ENCODE measurements at regions not wholly inside any gene's neighbourhood (a gene's known extent, or its start where the extent isn't known, plus 50 kb on each side); places are given as distances from the start of the nearest gene placed in this dataset.

DNA sequence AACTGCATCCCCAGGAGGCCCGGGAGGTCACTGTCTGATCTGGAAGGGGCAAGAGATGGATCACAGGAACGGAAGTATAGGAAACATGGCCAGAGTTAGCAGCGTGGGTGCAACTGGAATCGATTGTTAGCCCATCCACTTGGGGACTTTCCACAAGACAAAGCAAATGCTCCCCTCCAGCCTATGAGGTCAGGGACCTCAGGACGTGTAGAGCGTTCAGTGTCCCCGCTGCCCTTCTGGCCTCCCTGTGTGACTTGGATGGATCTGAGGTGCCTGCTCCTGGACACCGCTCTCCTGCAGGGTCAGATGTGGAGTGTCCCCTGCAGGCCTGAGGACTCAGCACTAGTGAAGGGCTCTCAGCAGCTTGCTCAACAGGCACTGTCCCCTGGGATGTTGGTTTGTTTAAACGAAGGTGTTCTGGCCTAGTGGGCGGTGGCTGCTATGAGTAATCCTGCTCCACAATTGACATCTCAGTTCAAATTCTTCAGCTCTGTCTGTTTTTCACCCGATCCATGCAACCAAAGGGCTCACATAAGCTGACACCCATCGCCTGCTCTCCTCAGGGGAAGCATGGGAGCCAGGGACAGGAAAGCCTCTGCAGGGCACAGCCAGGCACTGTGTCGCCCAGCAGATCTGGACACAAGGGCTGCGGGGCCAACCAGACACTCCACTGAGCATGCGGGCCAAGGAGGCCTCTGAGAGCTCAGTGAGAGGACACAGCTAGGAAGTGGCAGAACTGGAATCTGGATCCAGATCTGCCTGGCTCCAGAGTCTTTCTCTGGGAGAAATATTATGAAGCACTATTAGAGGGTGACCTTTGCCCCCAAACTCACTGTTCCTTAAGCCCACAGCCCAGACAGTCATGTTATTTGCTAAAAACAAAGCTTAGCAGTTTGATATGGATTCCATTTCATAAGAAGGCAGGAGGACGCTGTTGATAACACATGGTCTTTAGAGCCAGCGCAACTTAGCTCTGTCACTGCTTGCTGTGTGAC is 78.5 kb downstream of the RHOB start (continued):
- TF ChIP-seq KAT7 (CRISPR knock-in tag; IDR thresholded peaks at IDR 0.05; ENCODE audit: borderline replicate concordance) (0 out of 2 replicates have a peak, but pooled peaks have one; percentile 55), NR2C1 (IDR thresholded peaks at IDR 0.05) (0 out of 2 replicates have a peak, but pooled peaks have one; percentile 38), NR2C1 (tag; IDR thresholded peaks at IDR 0.05) (peak; percentile 46; the same call in 1 of the 2 replicates), HDAC8 (tag; IDR thresholded peaks at IDR 0.05) (no peak), HMGN3 (IDR thresholded peaks at IDR 0.05; ENCODE audit: borderline replicate concordance, extremely low read depth, insufficient read length, low read depth, low read length) (no peak), JUNB (CRISPR knock-in tag; conservative IDR thresholded peaks at IDR 0.05) (no peak), ZC3H11A (IDR thresholded peaks at IDR 0.05; ENCODE audit: low read depth, low read length) (no peak), SLC30A9 (CRISPR knock-in tag; IDR thresholded peaks at IDR 0.05) (no peak), NR4A1 (CRISPR knock-in tag; IDR thresholded peaks at IDR 0.05) (no peak), NR4A1 (tag; IDR thresholded peaks at IDR 0.05) (0 out of 2 replicates have a peak, but pooled peaks have one; percentile 44), TCF7 (IDR thresholded peaks at IDR 0.05; ENCODE audit: borderline replicate concordance) (no peak), KLF1 (tag; IDR thresholded peaks at IDR 0.05) (no peak), ZNF507 (tag; conservative IDR thresholded peaks at IDR 0.05) (no peak), ELF1 (tag; IDR thresholded peaks at IDR 0.05) (0 out of 2 replicates have a peak, but pooled peaks have one; percentile 4)
- TF ChIP-seq, protein P1, sequence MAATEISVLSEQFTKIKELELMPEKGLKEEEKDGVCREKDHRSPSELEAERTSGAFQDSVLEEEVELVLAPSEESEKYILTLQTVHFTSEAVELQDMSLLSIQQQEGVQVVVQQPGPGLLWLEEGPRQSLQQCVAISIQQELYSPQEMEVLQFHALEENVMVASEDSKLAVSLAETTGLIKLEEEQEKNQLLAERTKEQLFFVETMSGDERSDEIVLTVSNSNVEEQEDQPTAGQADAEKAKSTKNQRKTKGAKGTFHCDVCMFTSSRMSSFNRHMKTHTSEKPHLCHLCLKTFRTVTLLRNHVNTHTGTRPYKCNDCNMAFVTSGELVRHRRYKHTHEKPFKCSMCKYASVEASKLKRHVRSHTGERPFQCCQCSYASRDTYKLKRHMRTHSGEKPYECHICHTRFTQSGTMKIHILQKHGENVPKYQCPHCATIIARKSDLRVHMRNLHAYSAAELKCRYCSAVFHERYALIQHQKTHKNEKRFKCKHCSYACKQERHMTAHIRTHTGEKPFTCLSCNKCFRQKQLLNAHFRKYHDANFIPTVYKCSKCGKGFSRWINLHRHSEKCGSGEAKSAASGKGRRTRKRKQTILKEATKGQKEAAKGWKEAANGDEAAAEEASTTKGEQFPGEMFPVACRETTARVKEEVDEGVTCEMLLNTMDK (IDR thresholded peaks at IDR 0.05; ENCODE audit: borderline replicate concordance, insufficient read depth, low read depth, low read length, poor library complexity, severe bottlenecking) = no peak
- TF ChIP-seq, protein P2, sequence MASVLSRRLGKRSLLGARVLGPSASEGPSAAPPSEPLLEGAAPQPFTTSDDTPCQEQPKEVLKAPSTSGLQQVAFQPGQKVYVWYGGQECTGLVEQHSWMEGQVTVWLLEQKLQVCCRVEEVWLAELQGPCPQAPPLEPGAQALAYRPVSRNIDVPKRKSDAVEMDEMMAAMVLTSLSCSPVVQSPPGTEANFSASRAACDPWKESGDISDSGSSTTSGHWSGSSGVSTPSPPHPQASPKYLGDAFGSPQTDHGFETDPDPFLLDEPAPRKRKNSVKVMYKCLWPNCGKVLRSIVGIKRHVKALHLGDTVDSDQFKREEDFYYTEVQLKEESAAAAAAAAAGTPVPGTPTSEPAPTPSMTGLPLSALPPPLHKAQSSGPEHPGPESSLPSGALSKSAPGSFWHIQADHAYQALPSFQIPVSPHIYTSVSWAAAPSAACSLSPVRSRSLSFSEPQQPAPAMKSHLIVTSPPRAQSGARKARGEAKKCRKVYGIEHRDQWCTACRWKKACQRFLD (CRISPR knock-in tag; IDR thresholded peaks at IDR 0.05) = peak; percentile 40; the same call in 1 of the 2 replicates
- TF ChIP-seq, protein P3, sequence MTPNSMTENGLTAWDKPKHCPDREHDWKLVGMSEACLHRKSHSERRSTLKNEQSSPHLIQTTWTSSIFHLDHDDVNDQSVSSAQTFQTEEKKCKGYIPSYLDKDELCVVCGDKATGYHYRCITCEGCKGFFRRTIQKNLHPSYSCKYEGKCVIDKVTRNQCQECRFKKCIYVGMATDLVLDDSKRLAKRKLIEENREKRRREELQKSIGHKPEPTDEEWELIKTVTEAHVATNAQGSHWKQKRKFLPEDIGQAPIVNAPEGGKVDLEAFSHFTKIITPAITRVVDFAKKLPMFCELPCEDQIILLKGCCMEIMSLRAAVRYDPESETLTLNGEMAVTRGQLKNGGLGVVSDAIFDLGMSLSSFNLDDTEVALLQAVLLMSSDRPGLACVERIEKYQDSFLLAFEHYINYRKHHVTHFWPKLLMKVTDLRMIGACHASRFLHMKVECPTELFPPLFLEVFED (CRISPR knock-in tag; conservative IDR thresholded peaks at IDR 0.05) = no peak
- TF ChIP-seq, protein P4, sequence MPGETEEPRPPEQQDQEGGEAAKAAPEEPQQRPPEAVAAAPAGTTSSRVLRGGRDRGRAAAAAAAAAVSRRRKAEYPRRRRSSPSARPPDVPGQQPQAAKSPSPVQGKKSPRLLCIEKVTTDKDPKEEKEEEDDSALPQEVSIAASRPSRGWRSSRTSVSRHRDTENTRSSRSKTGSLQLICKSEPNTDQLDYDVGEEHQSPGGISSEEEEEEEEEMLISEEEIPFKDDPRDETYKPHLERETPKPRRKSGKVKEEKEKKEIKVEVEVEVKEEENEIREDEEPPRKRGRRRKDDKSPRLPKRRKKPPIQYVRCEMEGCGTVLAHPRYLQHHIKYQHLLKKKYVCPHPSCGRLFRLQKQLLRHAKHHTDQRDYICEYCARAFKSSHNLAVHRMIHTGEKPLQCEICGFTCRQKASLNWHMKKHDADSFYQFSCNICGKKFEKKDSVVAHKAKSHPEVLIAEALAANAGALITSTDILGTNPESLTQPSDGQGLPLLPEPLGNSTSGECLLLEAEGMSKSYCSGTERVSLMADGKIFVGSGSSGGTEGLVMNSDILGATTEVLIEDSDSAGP (CRISPR knock-in tag; IDR thresholded peaks at IDR 0.05) = no peak
- TF ChIP-seq, protein P5, sequence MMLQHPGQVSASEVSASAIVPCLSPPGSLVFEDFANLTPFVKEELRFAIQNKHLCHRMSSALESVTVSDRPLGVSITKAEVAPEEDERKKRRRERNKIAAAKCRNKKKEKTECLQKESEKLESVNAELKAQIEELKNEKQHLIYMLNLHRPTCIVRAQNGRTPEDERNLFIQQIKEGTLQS (IDR thresholded peaks at IDR 0.05) = no peak
- TF ChIP-seq, protein P5 (CRISPR knock-in tag; conservative IDR thresholded peaks at IDR 0.05) = no peak
